Lung microvascular endothelial cell (primary cell): ENCODE measurements at regions not wholly inside any gene's neighbourhood (a gene's known extent, or its start where the extent isn't known, plus 50 kb on each side); places are given as distances from the start of the nearest gene placed in this dataset.
"Not testable (repeated sequence)": the region's sequence is repeated elsewhere in the genome, so short reads cannot be mapped to it uniquely, and the experiment has no call there.

Experiments used
- DNase-seq, 2 donors: peaks; one replicate each; pipeline versions ENCODE4 v3.0.0 to v3.0.0-alpha.2; 2010; ENCODE audit warnings: low read depth in 2 of 2

- DNase-seq = peak in 1 of 2 donors; percentile 3
These were observed 133.5 kb upstream of the KRAS start for GRCh38 chr12:25384038-25384892.

GRCh38 chr12:25382311-25383106 lies 131.8 kb upstream of the KRAS start:
- DNase-seq = no peak

- DNase-seq = peak in 1 of 2 donors; percentile 12
These were observed 126.9 kb upstream of the KRAS start for GRCh38 chr12:25377469-25378177.

GRCh38 chr12:25376985-25377384 lies 126.3 kb upstream of the KRAS start:
- DNase-seq = no peak

GRCh38 chr12:25376407-25376806 lies 125.7 kb upstream of the KRAS start:
- no peak for DNase-seq

GRCh38 chr12:25372969-25373817 lies 122.5 kb upstream of the KRAS start:
- DNase-seq = no peak

- no peak for DNase-seq
These were observed 121.3 kb upstream of the KRAS start for GRCh38 chr12:25372002-25372401.

- no peak for DNase-seq
These were observed 117.8 kb upstream of the KRAS start for GRCh38 chr12:25368557-25368956.

- DNase-seq = no peak
These were observed 115.4 kb upstream of the KRAS start for GRCh38 chr12:25366122-25366521.

GRCh38 chr12:25365340-25365730 lies 114.6 kb upstream of the KRAS start:
- no peak for DNase-seq

GRCh38 chr12:25364529-25365339 lies 114.0 kb upstream of the KRAS start:
- no peak for DNase-seq

- no peak for DNase-seq
These were observed 111.9 kb upstream of the KRAS start for GRCh38 chr12:25362646-25363045.

- no peak for DNase-seq
These were observed 110.8 kb upstream of the KRAS start for GRCh38 chr12:25361511-25361910.

- DNase-seq = no peak
These were observed 106.9 kb upstream of the KRAS start for GRCh38 chr12:25357595-25357994.

GRCh38 chr12:25352942-25353341 lies 102.2 kb upstream of the KRAS start:
- not testable (repeated sequence) for DNase-seq

GRCh38 chr12:25352083-25352918 lies 101.6 kb upstream of the KRAS start:
- DNase-seq = no peak

- no peak for DNase-seq
These were observed 97.8 kb upstream of the KRAS start for GRCh38 chr12:25348593-25348895.

GRCh38 chr12:25347716-25348592 lies 97.2 kb upstream of the KRAS start:
- DNase-seq = no peak

GRCh38 chr12:25341877-25342276 lies 91.1 kb upstream of the KRAS start:
- not testable (repeated sequence) for DNase-seq
